ENCODE measurements at regions not wholly inside any gene's neighbourhood (a gene's known extent, or its start where the extent isn't known, plus 50 kb on each side); places are given as distances from the start of the nearest gene placed in this dataset.

GRCh38 chr6:168744861-168745260, 303.9 kb downstream of the SMOC2 start:
- intact Hi-C loops (cut with DNase I): no loop called here
- no peak for DNase-seq

GRCh38 chr6:168741942-168742782, 301.2 kb downstream of the SMOC2 start:
- intact Hi-C loops (cut with DNase I): no loop called here
- ATAC-seq (ENCODE audit: poor library complexity) (no peak), DNase-seq (no peak)

More at GRCh38 chr6:168744861-168745260, 303.9 kb downstream of the SMOC2 start:
- no peak for ATAC-seq (ENCODE audit: poor library complexity)

- no peak for DNase-seq
- intact Hi-C loops (cut with DNase I): no loop called here
- no peak for ATAC-seq (ENCODE audit: poor library complexity)
Observed at GRCh38 chr6:168741305-168741704, 300.3 kb downstream of the SMOC2 start.

- no peak for DNase-seq
- ATAC-seq (ENCODE audit: poor library complexity): no peak
- intact Hi-C loops (cut with DNase I): no loop called here
Observed at GRCh38 chr6:168739381-168739780, 298.4 kb downstream of the SMOC2 start.

GRCh38 chr6:168737481-168737880, 296.5 kb downstream of the SMOC2 start:
- DNase-seq (no peak), ATAC-seq (ENCODE audit: poor library complexity) (no peak)
- intact Hi-C loops (cut with DNase I): no loop called here

GRCh38 chr6:168737014-168737413, 296.0 kb downstream of the SMOC2 start:
- intact Hi-C loops (cut with DNase I): no loop called here
- ATAC-seq (ENCODE audit: poor library complexity) (no peak), DNase-seq (no peak)

GRCh38 chr6:168736039-168736438, 295.1 kb downstream of the SMOC2 start:
- ATAC-seq (ENCODE audit: poor library complexity) (no peak), DNase-seq (no peak)
- intact Hi-C loops (cut with DNase I): no loop called here

- intact Hi-C loops (cut with DNase I): no loop called here
- no peak for ATAC-seq (ENCODE audit: poor library complexity)
- DNase-seq: no peak
Observed at GRCh38 chr6:168735268-168735949, 294.4 kb downstream of the SMOC2 start.

- intact Hi-C loops (cut with DNase I): no loop called here
- ATAC-seq (ENCODE audit: poor library complexity): peak; percentile 53
- DNase-seq: no peak
Observed at GRCh38 chr6:168734523-168734922, 293.5 kb downstream of the SMOC2 start.

GRCh38 chr6:168732676-168733075, 291.7 kb downstream of the SMOC2 start:
- intact Hi-C loops (cut with DNase I): no loop called here
- ATAC-seq (ENCODE audit: poor library complexity): no peak
- no peak for DNase-seq

GRCh38 chr6:168730931-168731716, 290.1 kb downstream of the SMOC2 start:
- intact Hi-C loops (cut with DNase I): no loop called here
- DNase-seq (no peak), ATAC-seq (ENCODE audit: poor library complexity) (no peak)

- no peak for DNase-seq
- no peak for ATAC-seq (ENCODE audit: poor library complexity)
- intact Hi-C loops (cut with DNase I): no loop called here
Observed at GRCh38 chr6:168728056-168728455, 287.1 kb downstream of the SMOC2 start.

- ATAC-seq (ENCODE audit: poor library complexity) (no peak), DNase-seq (no peak)
- intact Hi-C loops (cut with DNase I): no loop called here
Observed at GRCh38 chr6:168726312-168726856, 285.4 kb downstream of the SMOC2 start.

- DNase-seq (no peak), ATAC-seq (ENCODE audit: poor library complexity) (no peak)
- intact Hi-C loops (cut with DNase I): no loop called here
Observed at GRCh38 chr6:168725802-168726201, 284.8 kb downstream of the SMOC2 start.

GRCh38 chr6:168724669-168725570, 283.9 kb downstream of the SMOC2 start:
- ATAC-seq (ENCODE audit: poor library complexity): no peak
- DNase-seq: no peak
- intact Hi-C loops (cut with DNase I): no loop called here

- intact Hi-C loops (cut with DNase I): no loop called here
- no peak for ATAC-seq (ENCODE audit: poor library complexity)
Observed at GRCh38 chr6:168724033-168724432, 283.0 kb downstream of the SMOC2 start.

GRCh38 chr6:168722397-168722796, 281.4 kb downstream of the SMOC2 start:
- intact Hi-C loops (cut with DNase I): no loop called here
- DNase-seq (no peak), ATAC-seq (ENCODE audit: poor library complexity) (no peak)

More at GRCh38 chr6:168724033-168724432, 283.0 kb downstream of the SMOC2 start:
- DNase-seq: no peak

- ATAC-seq (ENCODE audit: poor library complexity) (no peak), DNase-seq (no peak)
- intact Hi-C loops (cut with DNase I): no loop called here
Observed at GRCh38 chr6:168721571-168721970, 280.6 kb downstream of the SMOC2 start.
